Skeletal muscle satellite cell (primary cell): ENCODE measurements at regions not wholly inside any gene's neighbourhood (a gene's known extent, or its start where the extent isn't known, plus 50 kb on each side); places are given as distances from the start of the nearest gene placed in this dataset.

Source experiments
- H3K27me3 ChIP-seq: 2 replicates; pipeline ENCODE4 v1.7.0; 2013; ENCODE audit warnings: low read length; ENCODE audit not compliant: control insufficient read depth, insufficient read depth
- H3K36me3 ChIP-seq: 2 replicates; pipeline ENCODE4 v1.7.0; 2013; ENCODE audit warnings: mild to moderate bottlenecking, control low read depth, low read length; ENCODE audit not compliant: insufficient read depth
- H3K4me1 ChIP-seq: 2 replicates; pipeline ENCODE4 v1.7.0; 2013; ENCODE audit warnings: low read length; ENCODE audit not compliant: control insufficient read depth, insufficient read depth
- H3K4me2 ChIP-seq: 2 replicates; pipeline ENCODE4 v1.7.0; 2013; ENCODE audit warnings: mild to moderate bottlenecking, low read length
- H3K4me3 ChIP-seq: 2 replicates; pipeline ENCODE4 v1.7.0; 2013; ENCODE audit warnings: low read length
- H3K9ac ChIP-seq: 2 replicates; pipeline ENCODE4 v1.7.0; 2013; ENCODE audit warnings: mild to moderate bottlenecking, low read depth, low read length, moderate library complexity
- H3K9me3 ChIP-seq: replicated peaks from 2 replicates; pipeline ENCODE4 v1.7.0; 2013; ENCODE audit warnings: mild to moderate bottlenecking, control low read depth, low read length

DNA sequence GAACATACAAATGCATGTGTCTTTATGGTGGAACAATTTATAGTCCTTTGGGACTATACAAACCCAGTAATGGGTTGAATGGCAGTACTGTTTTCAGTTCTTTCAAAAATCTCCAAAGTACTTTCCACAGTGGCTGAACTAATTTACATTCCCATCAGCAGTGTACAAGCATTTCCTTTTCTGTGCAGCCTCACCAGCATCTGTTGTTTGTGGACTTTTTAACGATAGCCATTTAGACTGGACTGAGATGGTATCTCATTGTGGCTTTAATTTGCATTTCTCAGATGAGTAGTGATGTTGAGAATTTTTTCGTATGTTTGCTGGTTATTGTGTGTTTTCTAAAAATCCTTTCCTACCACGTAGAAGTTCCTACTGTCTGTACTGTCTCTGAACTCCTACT, 327.2 kb upstream of the ZFP64 start:
- Histone ChIP-seq H3K27me3 (no peaks in the 10 kb centered on the region), H3K4me1 (no peaks in the 10 kb centered on the region)

DNA sequence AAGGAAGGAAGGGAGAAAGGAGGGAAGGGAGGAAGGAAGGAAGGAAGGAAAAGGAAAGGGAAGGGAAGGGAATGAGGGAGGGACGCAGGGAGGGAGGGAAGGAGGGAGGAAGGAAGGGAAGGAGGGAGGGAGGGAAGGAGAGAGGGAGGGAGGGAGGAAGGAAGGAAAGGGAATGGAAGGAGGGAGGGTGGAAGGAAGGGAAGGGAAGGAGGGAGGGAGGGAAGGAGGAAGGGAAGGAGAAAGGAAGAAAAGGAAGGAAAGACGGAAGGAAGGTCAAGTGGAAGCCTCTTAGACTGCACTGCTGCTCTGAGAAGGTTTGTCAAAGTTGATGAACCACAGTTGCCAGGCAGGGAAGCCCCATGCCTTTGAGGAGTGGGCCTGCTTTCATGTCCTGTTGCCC, 324.3 kb upstream of the ZFP64 start:
- H3K4me1 ChIP-seq, result no peaks in the 10 kb centered on the region
- H3K9me3 ChIP-seq, result no peaks in the 10 kb centered on the region
- H3K4me3 ChIP-seq, result no peak overlapping the region
- H3K36me3 ChIP-seq, result no peaks in the 10 kb centered on the region
- no peak overlapping the region for H3K9ac ChIP-seq
- H3K4me2 ChIP-seq, result no peak overlapping the region
- no peaks in the 10 kb centered on the region for H3K27me3 ChIP-seq

More for the DNA sequence above, 327.2 kb upstream of the ZFP64 start:
- Histone ChIP-seq H3K9ac (no peak overlapping the region), H3K4me2 (no peak overlapping the region), H3K36me3 (no peaks in the 10 kb centered on the region), H3K9me3 (no peaks in the 10 kb centered on the region), H3K4me3 (no peak overlapping the region)

DNA sequence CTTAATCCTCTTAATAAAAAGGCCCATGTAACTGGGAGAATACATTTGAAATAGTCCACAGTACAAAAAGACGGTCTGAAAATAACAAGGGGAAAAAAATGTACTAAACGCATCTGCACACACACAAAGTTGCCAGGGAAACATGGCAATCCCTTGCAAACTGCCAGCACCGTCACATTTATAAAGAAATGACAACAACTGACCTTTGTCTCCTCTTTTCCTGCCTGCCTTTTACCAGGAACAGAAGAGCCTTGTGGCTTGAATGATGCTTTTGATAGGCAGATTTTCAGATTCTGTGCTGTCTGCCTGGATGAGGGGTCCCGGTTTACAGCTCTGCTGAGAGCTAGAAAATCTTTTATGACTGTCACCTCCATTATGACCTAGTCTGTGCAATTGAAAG, 308.6 kb upstream of the ZFP64 start:
- no peaks in the 10 kb centered on the region for H3K36me3 ChIP-seq
- H3K27me3 ChIP-seq, result no peaks in the 10 kb centered on the region
- H3K4me3 ChIP-seq, result no peak overlapping the region
- no peaks in the 10 kb centered on the region for H3K9me3 ChIP-seq
- H3K9ac ChIP-seq, result no peak overlapping the region
- H3K4me1 ChIP-seq, result no peaks in the 10 kb centered on the region
- H3K4me2 ChIP-seq, result no peak overlapping the region

DNA sequence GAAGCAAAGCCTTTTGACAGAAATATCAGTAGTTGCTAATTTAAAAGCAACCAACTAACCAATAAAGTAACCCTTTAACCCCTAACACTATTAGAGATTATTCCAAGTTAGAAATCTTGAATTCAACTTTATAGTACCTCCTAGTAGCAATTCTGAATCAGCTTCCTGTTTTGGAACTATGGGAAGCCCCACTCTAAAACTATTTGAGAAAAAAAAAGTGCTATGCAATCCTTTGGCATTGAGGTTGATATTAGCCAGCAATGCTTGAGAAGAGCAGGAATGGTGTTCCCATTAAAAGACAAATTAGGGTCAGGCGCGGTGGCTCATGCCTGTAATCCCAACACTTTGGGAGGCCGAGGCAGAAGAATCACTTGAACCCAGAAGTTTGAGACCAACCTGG, 306.2 kb upstream of the ZFP64 start:
- H3K4me2 ChIP-seq, result no peak overlapping the region
- no peaks in the 10 kb centered on the region for H3K36me3 ChIP-seq
- H3K4me3 ChIP-seq, result no peak overlapping the region
- H3K27me3 ChIP-seq, result no peaks in the 10 kb centered on the region
- H3K9ac ChIP-seq, result no peak overlapping the region
- H3K4me1 ChIP-seq, result peaks cover 19% of the 10 kb centered on the region
- H3K9me3 ChIP-seq, result no peaks in the 10 kb centered on the region

DNA sequence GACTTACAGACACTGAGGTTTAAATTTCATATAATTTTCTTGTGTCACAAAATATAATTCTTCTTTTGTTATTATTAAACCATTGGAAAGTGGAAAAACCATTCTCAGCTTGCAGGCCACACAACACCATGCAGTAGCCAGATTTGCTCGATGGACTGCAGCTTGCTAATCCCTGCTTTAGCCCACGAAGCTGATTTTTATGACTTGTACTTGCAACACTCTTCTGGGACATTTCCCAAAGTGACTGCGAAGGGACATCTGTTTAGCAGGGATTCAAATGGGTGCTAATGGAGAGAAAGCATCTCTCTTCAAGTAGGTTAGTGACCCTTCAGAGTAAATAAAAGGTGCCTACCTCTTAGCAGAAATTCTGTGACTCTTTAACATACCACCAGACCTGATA, 304.6 kb upstream of the ZFP64 start:
- H3K4me3 ChIP-seq, result no peak overlapping the region
- peaks cover 23% of the 10 kb centered on the region for H3K4me1 ChIP-seq
- H3K36me3 ChIP-seq, result no peaks in the 10 kb centered on the region
- no peaks in the 10 kb centered on the region for H3K27me3 ChIP-seq
- H3K9me3 ChIP-seq, result no peaks in the 10 kb centered on the region
- H3K4me2 ChIP-seq, result no peak overlapping the region
- H3K9ac ChIP-seq, result no peak overlapping the region

DNA sequence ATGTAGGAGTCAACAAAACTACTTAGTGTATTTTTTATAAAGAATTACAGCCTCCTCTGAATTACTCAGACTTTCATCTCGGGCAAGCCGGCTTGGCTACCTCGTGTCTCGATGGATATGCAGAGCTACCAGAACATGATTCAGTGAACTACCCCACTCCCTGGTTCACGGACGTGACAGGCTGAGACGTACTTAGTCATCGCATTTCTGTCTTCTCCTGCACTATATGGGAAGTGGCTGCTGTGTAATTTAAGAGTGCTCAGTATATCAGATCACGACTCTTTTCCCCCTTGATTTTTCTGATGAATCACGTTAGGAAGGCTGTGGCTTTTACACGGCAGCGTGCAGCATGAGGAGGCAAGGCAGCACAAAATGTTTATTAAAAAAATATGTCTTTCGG, 302.7 kb upstream of the ZFP64 start:
- Histone ChIP-seq H3K4me2 (peak overlapping the region; percentile 69), H3K9ac (peak overlapping the region; percentile 69)

DNA sequence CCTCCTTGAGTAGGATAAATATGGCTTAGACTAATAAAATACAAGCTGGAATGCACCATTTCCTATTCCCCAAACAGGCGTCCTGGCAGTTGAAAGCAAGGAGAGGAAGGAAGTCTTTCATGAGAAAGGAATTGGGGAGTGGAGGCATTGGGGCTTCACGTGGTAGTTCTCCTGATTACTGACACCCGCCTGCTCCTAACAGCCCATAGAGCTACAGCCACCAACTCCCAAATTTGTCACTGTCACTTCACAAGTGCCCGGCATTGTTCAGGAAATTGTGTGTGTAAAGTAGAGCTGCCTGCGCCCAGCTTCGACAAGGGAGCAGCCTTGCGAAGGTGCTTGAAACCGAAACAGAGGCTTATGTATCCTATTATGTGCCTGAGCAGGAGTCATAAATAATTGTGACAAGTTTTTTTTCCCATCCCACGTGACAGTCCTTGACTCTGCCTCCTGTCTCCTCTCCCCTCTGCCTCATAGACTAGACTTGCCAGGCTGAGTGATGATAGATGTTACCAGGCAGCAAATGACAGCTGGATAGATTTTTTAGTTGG, 301.7 kb upstream of the ZFP64 start:
- no peaks in the 10 kb centered on the region for H3K9me3 ChIP-seq
- H3K27me3 ChIP-seq, result no peaks in the 10 kb centered on the region
- H3K36me3 ChIP-seq, result no peaks in the 10 kb centered on the region
- peak overlapping the region; percentile 69 for H3K9ac ChIP-seq
- peaks cover 34% of the 10 kb centered on the region for H3K4me1 ChIP-seq
- peak overlapping the region; percentile 43 for H3K4me3 ChIP-seq
- H3K4me2 ChIP-seq, result peak overlapping the region; percentile 69

More for the DNA sequence above, 302.7 kb upstream of the ZFP64 start:
- H3K9me3 ChIP-seq, result no peaks in the 10 kb centered on the region
- no peaks in the 10 kb centered on the region for H3K36me3 ChIP-seq
- peaks cover 34% of the 10 kb centered on the region for H3K4me1 ChIP-seq
- H3K27me3 ChIP-seq, result no peaks in the 10 kb centered on the region
- peak overlapping the region; percentile 1 for H3K4me3 ChIP-seq

DNA sequence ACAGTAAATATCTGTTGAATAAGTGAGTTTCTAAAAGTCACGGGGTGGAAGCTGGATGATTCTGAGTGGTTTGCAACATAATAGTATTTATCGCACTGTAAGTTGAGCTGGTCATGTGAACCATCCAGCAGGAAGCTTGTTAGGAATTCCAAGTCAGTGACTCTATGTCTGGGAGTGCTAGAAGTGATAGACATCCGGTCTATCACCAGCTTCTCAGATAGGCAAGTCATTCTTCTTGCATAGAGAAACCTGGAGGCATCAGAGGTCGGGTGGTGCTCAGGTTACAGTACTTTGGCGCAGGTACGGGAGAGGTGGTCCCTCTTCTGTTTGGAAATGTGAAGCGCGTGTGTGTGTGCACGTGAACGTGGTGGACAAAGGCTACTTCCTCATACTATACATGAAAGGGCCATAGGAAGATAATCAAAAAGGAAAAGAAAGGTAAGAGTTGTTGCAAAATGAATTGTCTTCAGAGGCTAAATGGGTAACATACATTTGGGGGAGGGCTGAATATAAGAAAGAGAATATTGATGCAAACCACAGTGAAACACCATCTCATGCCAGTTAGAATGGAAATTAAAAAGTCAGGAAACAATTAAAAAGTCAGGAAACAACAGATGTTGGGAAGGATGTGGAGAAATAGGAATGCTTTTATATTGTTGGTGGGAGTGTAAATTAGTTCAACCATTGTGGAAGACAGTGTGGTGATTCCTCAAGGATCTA, 299.3 kb upstream of the ZFP64 start:
- H3K4me2 ChIP-seq, result peak overlapping the region; percentile 7
- no peaks in the 10 kb centered on the region for H3K9me3 ChIP-seq
- H3K27me3 ChIP-seq, result no peaks in the 10 kb centered on the region
- H3K9ac ChIP-seq, result no peak overlapping the region
- peaks cover 35% of the 10 kb centered on the region for H3K4me1 ChIP-seq
- no peaks in the 10 kb centered on the region for H3K36me3 ChIP-seq
- H3K4me3 ChIP-seq, result no peak overlapping the region

DNA sequence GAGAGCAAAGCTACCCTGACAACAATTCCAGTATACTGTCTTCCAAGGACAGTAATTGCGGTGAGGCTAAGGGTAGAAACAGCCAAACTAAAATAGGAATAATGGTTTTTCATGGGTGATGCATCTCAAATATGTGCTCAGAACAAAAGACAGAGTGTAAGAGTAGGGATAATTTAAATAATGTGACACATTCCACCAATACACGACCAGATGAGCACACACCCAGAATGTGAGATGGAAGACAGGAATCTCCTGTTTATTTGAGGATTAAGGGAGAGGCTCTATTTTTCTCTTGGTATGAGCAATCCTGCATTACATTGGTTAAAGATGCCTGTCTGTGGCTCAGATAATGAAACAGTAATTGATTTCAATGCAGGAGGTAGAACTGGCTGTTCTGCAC, 292.9 kb upstream of the ZFP64 start:
- H3K27me3 ChIP-seq, result no peaks in the 10 kb centered on the region
- H3K4me1 ChIP-seq, result peaks cover 18% of the 10 kb centered on the region
- no peak overlapping the region for H3K4me3 ChIP-seq
- H3K36me3 ChIP-seq, result no peaks in the 10 kb centered on the region
- no peaks in the 10 kb centered on the region for H3K9me3 ChIP-seq
- peak overlapping the region; percentile 16 for H3K4me2 ChIP-seq
- peak overlapping the region; percentile 51 for H3K9ac ChIP-seq

DNA sequence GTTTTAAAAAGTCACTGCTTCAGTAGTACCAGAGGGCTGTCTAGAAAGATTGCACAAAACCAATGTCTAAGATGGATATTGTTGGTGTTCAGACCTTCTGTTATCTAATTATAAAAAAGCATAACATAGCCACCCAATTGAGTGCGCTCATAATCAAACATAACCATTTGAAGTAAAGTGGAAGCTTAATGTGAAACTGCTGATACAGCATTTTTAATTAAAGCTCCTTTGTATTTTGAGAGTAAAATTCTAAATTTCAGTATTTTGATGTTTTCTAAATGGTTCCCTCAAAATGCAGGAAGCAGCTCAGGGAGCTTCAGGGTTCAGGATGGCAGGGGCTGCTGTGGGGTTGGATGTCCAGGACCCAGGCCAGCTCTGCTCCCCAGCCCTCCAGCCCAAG, 291.8 kb upstream of the ZFP64 start:
- Histone ChIP-seq H3K27me3 (no peaks in the 10 kb centered on the region), H3K9me3 (no peaks in the 10 kb centered on the region), H3K4me3 (no peak overlapping the region), H3K36me3 (no peaks in the 10 kb centered on the region), H3K9ac (no peak overlapping the region), H3K4me1 (peaks cover 18% of the 10 kb centered on the region), H3K4me2 (no peak overlapping the region)

DNA sequence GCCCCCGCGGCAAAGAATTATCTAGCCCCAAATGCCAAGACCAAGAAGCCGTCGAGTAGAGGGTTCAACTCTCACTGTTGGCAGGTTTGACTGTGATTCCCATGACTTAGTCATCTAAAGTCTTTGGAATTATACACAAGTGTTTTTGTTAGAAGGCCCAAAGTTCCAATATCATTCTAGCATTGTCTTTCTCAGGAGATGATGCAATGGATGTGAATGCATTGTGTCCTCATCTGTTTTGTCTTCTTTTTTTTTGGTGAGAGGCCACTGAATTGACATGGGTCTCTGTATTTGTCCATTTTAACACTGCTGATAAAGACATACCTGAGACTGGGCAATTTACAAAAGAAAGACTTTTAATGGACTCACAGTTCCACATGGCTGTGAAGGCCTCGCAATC, 290.5 kb upstream of the ZFP64 start:
- Histone ChIP-seq H3K4me2 (no peak overlapping the region), H3K9ac (no peak overlapping the region), H3K9me3 (no peaks in the 10 kb centered on the region), H3K4me1 (peaks cover 18% of the 10 kb centered on the region), H3K4me3 (no peak overlapping the region), H3K36me3 (no peaks in the 10 kb centered on the region), H3K27me3 (no peaks in the 10 kb centered on the region)

DNA sequence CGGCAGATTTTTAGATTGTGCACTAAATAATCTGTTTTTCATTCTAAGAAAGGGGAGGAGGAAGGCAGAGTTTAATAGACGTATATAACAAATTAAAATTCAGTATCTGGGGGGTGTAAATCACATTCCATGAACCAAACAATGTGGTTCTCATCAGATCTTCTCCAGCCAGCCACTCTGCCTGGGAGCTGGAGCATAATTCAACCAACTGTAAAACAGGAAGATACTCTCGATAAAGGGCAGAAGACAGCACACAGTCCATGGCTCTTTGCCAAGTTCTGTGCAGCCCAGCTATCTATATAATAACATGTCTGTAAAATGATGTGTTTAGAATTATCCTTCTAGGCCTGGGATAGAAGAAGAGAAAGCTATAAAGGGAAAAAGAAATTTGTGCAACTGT, 289.9 kb upstream of the ZFP64 start:
- Histone ChIP-seq H3K4me2 (no peak overlapping the region), H3K9ac (no peak overlapping the region), H3K4me1 (peaks cover 18% of the 10 kb centered on the region), H3K27me3 (no peaks in the 10 kb centered on the region), H3K36me3 (no peaks in the 10 kb centered on the region), H3K9me3 (no peaks in the 10 kb centered on the region), H3K4me3 (no peak overlapping the region)
